ENCODE measurements at regions not wholly inside any gene's neighbourhood (a gene's known extent, or its start where the extent isn't known, plus 50 kb on each side); places are given as distances from the start of the nearest gene placed in this dataset.

DNA sequence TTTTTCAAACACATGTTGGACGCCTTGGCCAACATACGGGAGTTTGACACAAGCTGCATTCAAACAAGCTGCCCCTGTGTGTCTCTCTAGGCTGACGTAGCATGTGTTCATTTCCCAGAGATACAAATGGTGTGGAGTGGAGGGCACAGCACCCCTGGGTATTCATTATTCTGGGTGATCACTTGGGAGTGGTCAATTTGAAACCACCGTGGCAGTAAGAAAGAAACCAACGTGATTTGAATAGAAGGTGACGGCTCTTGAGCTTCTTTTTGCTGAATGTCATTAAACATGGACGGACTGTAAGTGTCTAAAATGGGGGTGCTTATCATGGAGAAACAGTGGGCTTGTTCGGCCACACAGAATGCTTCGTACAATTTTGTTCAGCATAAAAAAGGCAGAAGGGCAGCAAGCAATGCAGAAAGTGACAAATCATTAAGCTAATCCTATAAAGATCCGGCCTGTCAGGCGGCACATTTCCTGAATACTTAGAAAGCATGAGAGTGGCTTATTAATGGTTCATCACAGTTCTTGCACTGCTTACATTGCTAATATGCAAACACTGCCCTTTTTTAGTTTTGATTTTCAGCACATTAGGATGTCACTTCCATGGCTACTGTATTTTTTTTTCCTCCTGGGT is 1261.9 kb upstream of the CITED2 start:
- DNase-seq = no peak

DNA sequence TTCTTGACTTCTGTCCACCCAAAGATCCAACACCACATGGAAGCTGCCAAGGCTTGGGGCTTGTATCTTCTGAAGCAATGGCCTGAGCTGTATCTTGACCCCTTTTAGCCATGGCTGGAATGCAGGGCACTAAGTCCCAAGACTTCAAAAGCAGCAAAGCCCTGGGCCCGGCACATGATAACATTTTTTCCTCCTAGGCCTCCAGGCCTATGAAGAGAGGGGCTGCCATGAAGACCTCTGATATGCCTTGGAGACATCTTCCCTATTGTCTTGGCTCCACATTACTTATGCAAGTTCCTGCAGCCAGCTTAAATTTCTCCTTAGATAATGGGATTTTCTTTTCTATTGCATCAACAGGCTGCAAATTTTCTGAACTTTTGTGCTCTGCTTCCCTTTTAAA is 1252.6 kb upstream of the CITED2 start:
- no peak for DNase-seq

DNA sequence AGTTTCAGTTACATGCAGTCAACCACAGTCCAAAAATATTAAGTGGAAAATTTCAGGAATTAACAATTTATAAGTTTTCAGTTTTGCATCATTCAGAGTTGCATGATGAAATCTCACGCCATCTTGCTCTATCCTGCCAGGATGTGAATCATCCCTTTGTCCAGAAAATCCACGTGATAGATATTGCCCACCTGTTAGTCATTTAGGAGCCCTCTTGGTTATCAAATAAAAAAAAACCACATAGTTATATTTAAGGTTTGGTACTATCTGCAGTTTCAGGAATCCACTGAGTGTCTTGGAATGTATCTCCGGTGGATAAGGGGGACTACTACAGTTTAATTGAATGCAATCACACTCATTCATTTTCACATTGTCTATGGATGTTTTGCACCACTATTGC is 1249.0 kb upstream of the CITED2 start:
- peak in 1 of 3 donors; percentile 4 for DNase-seq

GRCh38 chr6:140620496-140620895 is 1246.0 kb upstream of the CITED2 start:
- DNase-seq = no peak

- DNase-seq = no peak
Observed at GRCh38 chr6:140609956-140610355, 1235.5 kb upstream of the CITED2 start.

DNA sequence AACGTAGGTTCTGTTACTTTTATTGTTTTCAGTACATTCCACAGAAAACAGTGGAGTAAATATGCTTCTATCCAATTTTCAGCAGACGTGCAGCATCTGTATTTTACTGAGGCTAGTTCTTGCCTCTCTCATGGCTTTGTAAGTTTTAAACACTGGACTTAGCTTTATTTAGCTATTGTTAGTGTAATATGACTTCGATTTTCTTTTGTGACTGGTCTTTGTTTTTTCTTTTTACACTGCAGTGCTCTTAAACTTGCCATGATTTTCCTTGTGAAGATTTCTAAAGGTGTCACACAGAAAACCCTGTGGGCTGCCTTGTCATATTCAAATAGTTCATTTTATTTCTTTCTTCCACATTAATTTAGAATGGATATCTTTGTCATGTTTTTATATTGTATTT is 1234.9 kb upstream of the CITED2 start:
- no peak for DNase-seq

DNA sequence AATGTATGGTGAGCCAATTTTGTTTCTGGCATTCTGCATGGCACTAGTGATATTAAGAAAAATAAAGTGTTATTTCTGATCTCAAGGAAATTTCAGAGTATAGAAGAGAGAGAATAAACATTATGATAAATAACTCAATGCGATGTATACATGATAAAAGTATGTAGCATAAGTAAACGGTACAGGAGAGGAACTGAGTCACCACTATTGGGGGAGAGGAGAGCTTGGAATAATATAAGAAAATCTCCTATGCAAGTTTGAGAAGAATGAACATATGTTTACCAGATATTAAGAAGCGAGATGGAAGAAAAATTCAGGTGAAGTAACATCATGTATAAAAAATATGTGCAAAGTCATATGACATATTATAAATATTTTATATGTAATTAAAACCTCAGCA is 1230.3 kb upstream of the CITED2 start:
- DNase-seq = no peak

GRCh38 chr6:140602431-140603248 is 1228.2 kb upstream of the CITED2 start:
- DNase-seq = no peak

DNA sequence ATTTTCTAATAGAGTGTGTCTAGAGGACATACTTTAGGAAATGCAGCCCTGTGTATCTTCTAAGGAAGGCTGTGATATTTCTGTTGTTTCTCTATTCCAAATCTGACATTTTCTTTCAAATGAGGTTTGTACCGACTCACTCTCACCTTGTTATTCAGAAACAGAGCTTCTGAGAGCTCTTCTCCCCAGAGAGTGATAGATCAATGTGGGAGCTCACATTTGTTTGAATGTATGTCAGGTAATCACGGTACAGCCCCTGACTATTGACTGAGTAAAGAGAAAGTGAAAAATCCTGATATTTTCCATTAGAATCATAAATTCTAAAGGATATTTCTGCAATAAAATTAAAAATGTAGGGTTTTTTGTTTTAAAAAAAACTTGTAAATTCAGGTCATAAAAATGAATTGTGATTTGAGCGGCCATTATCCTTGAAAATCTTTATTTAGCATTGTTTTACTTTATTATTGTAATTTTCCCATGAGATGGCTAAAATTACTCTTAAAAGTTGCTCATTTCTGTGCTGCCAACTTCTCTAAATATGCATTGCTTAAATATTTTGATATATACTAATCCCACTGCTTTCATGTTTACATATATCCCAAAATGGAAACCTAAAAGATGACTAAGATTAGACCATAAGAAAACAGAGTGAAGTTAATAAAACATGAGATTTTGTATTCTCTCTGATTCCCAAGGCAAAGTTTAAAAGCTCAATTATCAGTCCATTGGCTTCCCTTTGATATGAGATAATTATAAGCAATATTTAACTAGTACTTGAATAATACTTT is 1226.8 kb upstream of the CITED2 start:
- no peak for DNase-seq

- DNase-seq = no peak
Observed at GRCh38 chr6:140599916-140600315, 1225.5 kb upstream of the CITED2 start.

DNA sequence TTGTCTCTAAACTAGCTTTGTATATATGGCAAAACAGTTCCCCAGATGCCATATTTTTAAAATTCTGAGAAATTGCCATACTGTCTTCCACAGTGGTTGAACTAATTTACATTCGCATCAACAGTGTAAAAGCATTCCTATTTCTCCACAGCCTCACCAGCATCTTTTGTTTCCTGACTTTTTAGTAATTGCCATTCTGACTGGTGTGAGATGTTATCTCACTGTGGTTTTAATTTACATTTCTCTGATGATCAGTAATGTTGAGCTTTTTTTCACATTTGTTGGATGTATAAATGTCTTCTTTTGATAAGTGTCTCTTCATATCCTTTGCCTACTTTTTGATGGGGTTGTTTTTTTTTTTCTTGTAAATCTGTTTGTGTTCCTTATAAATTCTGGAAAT is 1222.7 kb upstream of the CITED2 start:
- DNase-seq = no peak

GRCh38 chr6:140594806-140595128 is 1220.3 kb upstream of the CITED2 start:
- no peak for DNase-seq

GRCh38 chr6:140592877-140593276 is 1218.4 kb upstream of the CITED2 start:
- DNase-seq = no peak

DNA sequence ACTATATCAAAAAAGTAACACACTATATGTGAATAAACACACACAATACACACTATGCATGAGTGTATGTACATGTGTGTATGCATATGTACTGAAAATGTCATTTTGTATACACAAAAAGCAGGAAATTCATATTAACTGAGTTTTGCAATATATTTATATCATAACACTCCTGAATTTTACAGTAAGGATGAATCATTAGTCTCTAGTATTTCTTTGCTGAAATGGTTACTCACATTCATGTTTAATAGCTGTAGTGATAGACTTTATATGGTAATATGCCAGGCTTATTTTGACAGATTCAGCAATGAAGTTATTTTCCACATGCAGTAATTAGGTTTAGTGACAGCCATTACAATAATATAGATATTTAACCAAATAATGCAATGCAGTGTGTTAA is 1216.2 kb upstream of the CITED2 start:
- DNase-seq = no peak

DNA sequence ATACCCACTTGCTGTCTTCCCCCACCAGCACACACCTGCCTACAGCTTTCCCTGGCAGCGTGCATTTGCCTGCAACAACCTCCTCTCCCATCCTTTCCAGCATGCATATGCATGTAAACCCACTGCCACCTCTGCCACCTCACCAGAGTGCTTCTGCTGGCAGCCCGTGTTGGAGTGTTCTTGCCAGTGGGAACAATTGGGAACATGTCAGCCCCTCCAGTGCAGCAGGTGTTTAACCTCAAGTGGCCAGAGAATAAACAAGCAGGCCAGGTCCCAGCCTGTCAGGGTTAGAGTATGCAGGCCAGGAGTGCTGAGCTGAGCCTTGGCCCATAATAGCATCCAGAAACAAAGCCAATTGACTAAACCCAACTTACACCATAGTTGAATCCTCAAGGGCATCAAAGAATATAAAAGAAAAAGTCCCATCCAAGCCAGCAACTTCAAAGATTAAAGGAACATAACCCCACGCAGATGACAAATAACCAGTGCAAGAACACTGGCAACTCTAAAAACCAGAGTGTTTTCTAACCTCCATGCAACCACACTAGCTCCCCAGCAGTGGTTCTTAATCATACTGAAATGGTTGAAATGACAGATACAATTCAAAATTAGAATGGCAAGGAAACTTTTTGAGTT is 1212.1 kb upstream of the CITED2 start:
- no peak for DNase-seq

GRCh38 chr6:140581601-140582000 is 1207.2 kb upstream of the CITED2 start:
- no peak for DNase-seq

- no peak for DNase-seq
Observed at GRCh38 chr6:140579918-140580317, 1205.5 kb upstream of the CITED2 start.

- DNase-seq = no peak
Observed at GRCh38 chr6:140576004-140576555, 1201.6 kb upstream of the CITED2 start.

- DNase-seq = no peak
Observed at GRCh38 chr6:140572867-140573266, 1198.4 kb upstream of the CITED2 start.

GRCh38 chr6:140572129-140572528 is 1197.7 kb upstream of the CITED2 start:
- DNase-seq = peak; percentile 8 to 39 (median 14)

DNA sequence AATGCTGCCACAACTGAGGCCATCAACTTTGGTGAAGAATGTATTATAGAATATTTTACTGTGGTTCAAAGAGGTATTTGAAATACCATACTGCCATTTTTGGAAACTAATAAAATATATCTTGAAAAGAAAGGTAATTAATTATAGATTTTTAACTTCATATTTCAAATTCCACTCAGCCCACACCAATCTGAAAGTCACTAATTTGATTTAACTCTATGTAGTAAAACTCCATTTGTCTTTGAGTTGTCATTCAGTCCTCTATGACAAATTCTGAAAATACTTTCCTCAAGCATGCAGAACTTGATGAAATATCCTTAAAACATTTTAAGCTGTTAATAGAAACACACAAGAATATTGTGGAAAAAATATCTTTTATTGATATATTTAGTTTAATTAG is 1196.7 kb upstream of the CITED2 start:
- no peak for DNase-seq

- no peak for DNase-seq
Observed at GRCh38 chr6:140567466-140567865, 1193.0 kb upstream of the CITED2 start.

GRCh38 chr6:140566781-140567277 is 1192.4 kb upstream of the CITED2 start:
- DNase-seq = peak; percentile 3 to 31 (median 22)

Data from suppressor macrophage treated with lipopolysaccharide for 1 hour (primary cell).